DND-41 (cell line): ENCODE measurements at regions not wholly inside any gene's neighbourhood (a gene's known extent, or its start where the extent isn't known, plus 50 kb on each side); places are given as distances from the start of the nearest gene placed in this dataset.

Source experiments
- ATAC-seq: fragments of 200-7000 bp; cut with Tn5 transposase; 3 replicates; pipeline ENCODE4 v1.9.1; 2021; ENCODE audit warnings: low read depth; ENCODE audit not compliant: insufficient read depth
- DNase-seq: peaks from one replicate; pipeline ENCODE4 v3.0.0-alpha.2; 2020
- H2AFZ ChIP-seq: 2 replicates; pipeline ENCODE4 v1.6.0; 2012; ENCODE audit warnings: low read depth, low read length
- H3K27ac ChIP-seq: 2 replicates; pipeline ENCODE4 v1.5.1; 2012; ENCODE audit warnings: low read length, inconsistent platforms
- H3K27me3 ChIP-seq: fragments of 200-600 bp; sonication (generic); 2 replicates; pipeline ENCODE4 v1.6.0; 2012; ENCODE audit warnings: low read length, mild to moderate bottlenecking, inconsistent platforms; ENCODE audit not compliant: insufficient read depth, poor library complexity
- H3K36me3 ChIP-seq: 2 replicates; pipeline ENCODE4 v1.5.1; 2012; ENCODE audit warnings: low read length, inconsistent platforms; ENCODE audit not compliant: insufficient read depth
- H3K4me1 ChIP-seq: 2 replicates; pipeline ENCODE4 v1.5.1; 2012; ENCODE audit warnings: mild to moderate bottlenecking, low read length; ENCODE audit not compliant: insufficient read depth
- H3K4me2 ChIP-seq: 2 replicates; pipeline ENCODE4 v1.6.0; 2012; ENCODE audit warnings: mild to moderate bottlenecking, moderate library complexity, low read length, inconsistent platforms; ENCODE audit not compliant: insufficient read depth
- H3K4me3 ChIP-seq, 2 experiments: fragments of 200-600 bp in 1 of 2; shearing (Covaris generic) in 1 of 2; 2 replicates each; pipeline ENCODE4 v1.5.1; 2012 to 2016; ENCODE audit warnings: inconsistent platforms in 2 of 2, low read length in 2 of 2, mild to moderate bottlenecking in 2 of 2, low read depth in 1 of 2, moderate library complexity in 1 of 2
- H3K79me2 ChIP-seq: 2 replicates; pipeline ENCODE4 v1.6.0; 2012; ENCODE audit warnings: low read length, inconsistent platforms; ENCODE audit not compliant: insufficient read depth
- H3K9ac ChIP-seq: 2 replicates; pipeline ENCODE4 v1.6.0; 2012; ENCODE audit warnings: low read depth, mild to moderate bottlenecking, inconsistent platforms, low read length, moderate library complexity
- H3K9me3 ChIP-seq: 2 replicates; pipeline ENCODE4 v1.5.1; 2012; ENCODE audit warnings: low read length, moderate library complexity, mild to moderate bottlenecking, inconsistent platforms; ENCODE audit not compliant: insufficient read depth, severe bottlenecking
- H4K20me1 ChIP-seq: 2 replicates; pipeline ENCODE4 v1.6.0; 2012; ENCODE audit warnings: low read length; ENCODE audit not compliant: insufficient read depth
- EZH2 ChIP-seq: IDR thresholded peaks from 3 replicates; pipeline ENCODE4 v1.6.1; 2012; ENCODE audit warnings: borderline replicate concordance, low read depth, mild to moderate bottlenecking, moderate library complexity, low read length, inconsistent platforms; ENCODE audit not compliant: severe bottlenecking
- TF ChIP-seq, protein P1 (sequence below): IDR thresholded peaks from 2 replicates; pipeline ENCODE4 v1.5.1; 2012; ENCODE audit warnings: borderline replicate concordance, low read length, moderate library complexity, mild to moderate bottlenecking; ENCODE audit not compliant: poor library complexity, severe bottlenecking; ENCODE audit errors: extremely low read depth

DNA sequence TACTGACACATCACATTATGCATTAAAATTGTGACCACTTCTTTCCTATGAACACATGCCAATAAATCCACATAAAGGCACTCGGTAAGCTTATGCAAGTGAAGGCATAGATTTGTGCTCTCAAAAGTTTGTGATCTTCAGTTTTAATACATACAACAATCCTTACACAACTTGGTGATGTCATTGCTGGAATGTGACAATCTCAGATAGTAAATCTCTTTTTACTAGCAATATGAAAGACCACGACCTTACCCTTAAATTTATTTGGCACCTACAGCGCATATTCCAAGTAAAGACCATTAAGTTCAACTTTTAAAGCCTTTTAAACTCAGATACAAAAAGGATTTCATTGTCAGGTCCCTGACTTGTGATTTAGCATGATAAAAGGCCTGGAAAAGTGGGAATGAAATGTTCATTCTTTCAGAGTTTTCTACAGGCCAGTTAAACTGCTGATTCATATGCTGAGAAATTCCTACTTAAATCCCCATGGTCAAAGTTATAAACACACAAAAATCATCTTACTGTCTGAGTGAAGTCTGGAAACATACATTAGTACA is 157.4 kb downstream of the SIPA1L2 start:
- peaks cover 6% of the 10 kb centered on the region for H3K36me3 ChIP-seq
- TF ChIP-seq EZH2 = no peak
- TF ChIP-seq, protein P1, sequence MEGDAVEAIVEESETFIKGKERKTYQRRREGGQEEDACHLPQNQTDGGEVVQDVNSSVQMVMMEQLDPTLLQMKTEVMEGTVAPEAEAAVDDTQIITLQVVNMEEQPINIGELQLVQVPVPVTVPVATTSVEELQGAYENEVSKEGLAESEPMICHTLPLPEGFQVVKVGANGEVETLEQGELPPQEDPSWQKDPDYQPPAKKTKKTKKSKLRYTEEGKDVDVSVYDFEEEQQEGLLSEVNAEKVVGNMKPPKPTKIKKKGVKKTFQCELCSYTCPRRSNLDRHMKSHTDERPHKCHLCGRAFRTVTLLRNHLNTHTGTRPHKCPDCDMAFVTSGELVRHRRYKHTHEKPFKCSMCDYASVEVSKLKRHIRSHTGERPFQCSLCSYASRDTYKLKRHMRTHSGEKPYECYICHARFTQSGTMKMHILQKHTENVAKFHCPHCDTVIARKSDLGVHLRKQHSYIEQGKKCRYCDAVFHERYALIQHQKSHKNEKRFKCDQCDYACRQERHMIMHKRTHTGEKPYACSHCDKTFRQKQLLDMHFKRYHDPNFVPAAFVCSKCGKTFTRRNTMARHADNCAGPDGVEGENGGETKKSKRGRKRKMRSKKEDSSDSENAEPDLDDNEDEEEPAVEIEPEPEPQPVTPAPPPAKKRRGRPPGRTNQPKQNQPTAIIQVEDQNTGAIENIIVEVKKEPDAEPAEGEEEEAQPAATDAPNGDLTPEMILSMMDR = no peak
- H2AFZ ChIP-seq = no peak overlapping the region
- no peak overlapping the region for H3K4me3 ChIP-seq
- H3K79me2 ChIP-seq = no peaks in the 10 kb centered on the region
- no peak for ATAC-seq
- no peaks in the 10 kb centered on the region for H4K20me1 ChIP-seq
- H3K4me1 ChIP-seq = peaks cover 8% of the 10 kb centered on the region
- no peaks in the 10 kb centered on the region for H3K27me3 ChIP-seq
- no peak overlapping the region for H3K9ac ChIP-seq
- DNase-seq = no peak
- no peak overlapping the region for H3K4me2 ChIP-seq
- H3K9me3 ChIP-seq = no peaks in the 10 kb centered on the region
- no peak overlapping the region for H3K27ac ChIP-seq

DNA sequence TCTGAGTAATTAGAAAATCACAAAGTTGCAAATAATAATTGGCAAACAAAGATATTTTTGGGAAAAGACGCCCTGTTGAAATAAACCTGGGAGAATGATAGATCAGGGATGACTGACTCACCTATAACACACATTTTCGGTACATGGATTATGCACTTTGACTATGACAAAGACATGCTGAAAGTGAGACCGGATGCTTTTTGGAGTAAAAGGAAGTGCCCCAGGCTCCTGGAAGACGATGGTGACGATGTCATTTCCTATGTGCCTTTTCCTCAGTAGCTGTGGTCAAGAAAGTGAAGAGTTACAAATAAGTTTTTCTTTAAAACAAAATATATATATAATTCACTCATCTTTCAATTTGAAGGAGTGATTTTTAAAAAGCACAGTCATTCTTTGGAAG is 158.7 kb downstream of the SIPA1L2 start:
- DNase-seq = no peak

DNA sequence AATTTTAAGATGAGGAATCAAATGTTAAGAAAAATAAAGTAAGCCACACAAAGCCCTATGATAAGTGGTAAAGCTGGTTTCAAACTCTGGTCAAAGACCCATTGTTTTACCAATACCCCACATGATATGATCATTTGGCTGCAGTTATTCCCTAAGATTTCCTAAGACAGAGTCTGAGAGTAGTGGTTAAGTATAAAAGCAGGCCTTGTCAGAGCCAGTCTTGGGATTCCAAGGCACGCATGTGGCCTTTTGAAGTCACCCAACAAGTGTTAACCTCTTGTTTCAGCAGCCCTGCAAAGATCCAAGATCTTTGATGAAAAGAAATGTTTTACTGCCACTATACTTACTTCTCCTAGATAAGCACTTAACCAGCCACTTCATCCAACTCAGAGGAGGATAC is 159.2 kb downstream of the SIPA1L2 start:
- no peak overlapping the region for H3K9ac ChIP-seq
- no peak overlapping the region for H2AFZ ChIP-seq
- H3K4me1 ChIP-seq = peaks cover 15% of the 10 kb centered on the region
- TF ChIP-seq, protein P1 = no peak
- no peak for TF ChIP-seq EZH2
- no peak overlapping the region for H3K27ac ChIP-seq
- H3K79me2 ChIP-seq = no peaks in the 10 kb centered on the region
- H3K36me3 ChIP-seq = peaks cover 10% of the 10 kb centered on the region; the same call in 1 of the 2 replicates
- no peaks in the 10 kb centered on the region for H3K9me3 ChIP-seq
- H3K4me2 ChIP-seq = no peak overlapping the region
- H4K20me1 ChIP-seq = no peaks in the 10 kb centered on the region
- no peak overlapping the region for H3K4me3 ChIP-seq
- DNase-seq (no peak), ATAC-seq (no peak)
- H3K27me3 ChIP-seq = no peaks in the 10 kb centered on the region

More for the DNA sequence above, 158.7 kb downstream of the SIPA1L2 start:
- ATAC-seq = no peak
- H3K4me1 ChIP-seq = peaks cover 15% of the 10 kb centered on the region
- H3K27me3 ChIP-seq = no peaks in the 10 kb centered on the region
- no peak overlapping the region for H3K4me3 ChIP-seq
- no peak overlapping the region for H3K27ac ChIP-seq
- TF ChIP-seq, protein P1 = no peak
- no peak for TF ChIP-seq EZH2
- H3K9ac ChIP-seq = no peak overlapping the region
- H3K4me2 ChIP-seq = no peak overlapping the region
- H2AFZ ChIP-seq = no peak overlapping the region
- no peaks in the 10 kb centered on the region for H3K79me2 ChIP-seq
- no peaks in the 10 kb centered on the region for H4K20me1 ChIP-seq
- H3K9me3 ChIP-seq = no peaks in the 10 kb centered on the region
- peaks cover 10% of the 10 kb centered on the region; the same call in 1 of the 2 replicates for H3K36me3 ChIP-seq

DNA sequence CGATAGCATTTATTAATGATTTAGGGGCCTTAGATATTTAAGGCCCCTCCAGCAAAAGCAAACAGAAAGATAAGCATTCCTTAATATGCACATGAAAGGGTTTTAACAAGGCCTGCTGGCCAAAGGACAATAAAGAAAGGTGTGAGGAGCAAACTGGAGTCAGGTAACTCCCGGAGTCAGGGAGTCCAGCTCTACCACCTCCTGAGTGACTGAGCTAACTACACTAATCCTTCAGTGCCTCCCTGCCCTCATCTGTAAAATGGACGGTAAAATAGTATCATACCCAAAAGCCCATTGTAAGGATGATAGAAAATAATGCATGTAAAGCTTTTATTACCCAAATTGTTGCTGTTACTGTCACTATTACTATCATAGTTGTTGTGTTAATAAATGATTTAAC is 161.7 kb downstream of the SIPA1L2 start:
- no peaks in the 10 kb centered on the region for H3K9me3 ChIP-seq

More for the DNA sequence above, 161.7 kb downstream of the SIPA1L2 start:
- Histone ChIP-seq H2AFZ (no peak overlapping the region), H3K4me3 (no peak overlapping the region), H3K4me2 (no peak overlapping the region), H3K27ac (no peak overlapping the region), H3K36me3 (peaks cover 25% of the 10 kb centered on the region), H3K4me1 (peaks cover 15% of the 10 kb centered on the region), H4K20me1 (no peaks in the 10 kb centered on the region), H3K79me2 (no peaks in the 10 kb centered on the region), H3K9ac (no peak overlapping the region), H3K27me3 (no peaks in the 10 kb centered on the region)
- DNase-seq = no peak
- no peak for ATAC-seq
- TF ChIP-seq, protein P1 = no peak
- TF ChIP-seq EZH2 = no peak
